Chondrocyte (in vitro differentiated cells): ENCODE measurements at regions not wholly inside any gene's neighbourhood (a gene's known extent, or its start where the extent isn't known, plus 50 kb on each side); places are given as distances from the start of the nearest gene placed in this dataset.

Experiments
- DNase-seq: peaks from one replicate; pipeline ENCODE4 v3.0.0; 2021; ENCODE audit warnings: mixed read lengths, low spot score
- H3K27ac Mint-ChIP-seq: one replicate; pipeline ENCODE4 v1.8.0; 2021; ENCODE audit warnings: mild to moderate bottlenecking, moderate library complexity, mixed read lengths; ENCODE audit not compliant: unreplicated experiment
- H3K27me3 Mint-ChIP-seq: 2 replicates; pipeline ENCODE4 v1.8.0; 2021; ENCODE audit warnings: low read depth, mixed read lengths
- H3K36me3 Mint-ChIP-seq: 2 replicates; pipeline ENCODE4 v1.8.0; 2021; ENCODE audit warnings: low read depth, mixed read lengths
- H3K4me1 Mint-ChIP-seq: 2 replicates; pipeline ENCODE4 v1.8.0; 2021; ENCODE audit warnings: low read depth, mild to moderate bottlenecking, mixed read lengths
- H3K4me3 Mint-ChIP-seq: one replicate; pipeline ENCODE4 v1.8.0; 2021; ENCODE audit warnings: mild to moderate bottlenecking, moderate library complexity, mixed read lengths; ENCODE audit not compliant: unreplicated experiment
- H3K9me3 Mint-ChIP-seq: 2 replicates; pipeline ENCODE4 v1.8.0; 2021; ENCODE audit warnings: low read depth, mixed read lengths
- TF ChIP-seq, protein P1 (sequence below): fragments of 200-600 bp; sonication (generic); IDR thresholded peaks from 2 replicates; pipeline ENCODE4 v1.5.0; 2021; ENCODE audit warnings: antibody characterized with exemption, mild to moderate bottlenecking, moderate library complexity

DNA sequence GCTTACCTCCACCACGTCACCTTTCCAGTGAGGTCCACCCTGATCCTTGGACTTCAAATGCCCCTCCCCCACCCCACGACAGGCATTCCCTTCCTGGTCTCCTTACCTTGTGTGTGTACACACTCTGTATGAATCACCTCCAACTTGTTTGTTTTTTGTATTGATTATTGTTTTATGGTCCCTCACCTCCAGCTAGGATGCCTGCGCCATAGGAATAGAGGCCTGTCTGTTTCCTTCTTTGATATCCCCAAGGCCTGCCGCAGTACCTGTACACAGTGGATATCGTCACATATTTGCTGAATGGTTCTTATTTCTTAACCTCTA is 219.6 kb upstream of the POU3F1 start:
- no peaks in the 10 kb centered on the region for H3K36me3 Mint-ChIP-seq
- H3K27me3 Mint-ChIP-seq, result peaks cover 12% of the 10 kb centered on the region
- TF ChIP-seq, protein P1, sequence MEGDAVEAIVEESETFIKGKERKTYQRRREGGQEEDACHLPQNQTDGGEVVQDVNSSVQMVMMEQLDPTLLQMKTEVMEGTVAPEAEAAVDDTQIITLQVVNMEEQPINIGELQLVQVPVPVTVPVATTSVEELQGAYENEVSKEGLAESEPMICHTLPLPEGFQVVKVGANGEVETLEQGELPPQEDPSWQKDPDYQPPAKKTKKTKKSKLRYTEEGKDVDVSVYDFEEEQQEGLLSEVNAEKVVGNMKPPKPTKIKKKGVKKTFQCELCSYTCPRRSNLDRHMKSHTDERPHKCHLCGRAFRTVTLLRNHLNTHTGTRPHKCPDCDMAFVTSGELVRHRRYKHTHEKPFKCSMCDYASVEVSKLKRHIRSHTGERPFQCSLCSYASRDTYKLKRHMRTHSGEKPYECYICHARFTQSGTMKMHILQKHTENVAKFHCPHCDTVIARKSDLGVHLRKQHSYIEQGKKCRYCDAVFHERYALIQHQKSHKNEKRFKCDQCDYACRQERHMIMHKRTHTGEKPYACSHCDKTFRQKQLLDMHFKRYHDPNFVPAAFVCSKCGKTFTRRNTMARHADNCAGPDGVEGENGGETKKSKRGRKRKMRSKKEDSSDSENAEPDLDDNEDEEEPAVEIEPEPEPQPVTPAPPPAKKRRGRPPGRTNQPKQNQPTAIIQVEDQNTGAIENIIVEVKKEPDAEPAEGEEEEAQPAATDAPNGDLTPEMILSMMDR, result no peak
- peaks cover 3% of the 10 kb centered on the region for H3K4me1 Mint-ChIP-seq
- H3K27ac Mint-ChIP-seq, result no peak overlapping the region
- no peak for DNase-seq
- H3K9me3 Mint-ChIP-seq, result no peaks in the 10 kb centered on the region
- H3K4me3 Mint-ChIP-seq, result no peak overlapping the region

GRCh38 chr1:38265293-38266196 is 219.0 kb upstream of the POU3F1 start:
- TF ChIP-seq, protein P1, result no peak
- peaks cover 3% of the 10 kb centered on the region for H3K4me1 Mint-ChIP-seq
- DNase-seq, result peak; percentile 55
- H3K27ac Mint-ChIP-seq, result no peak overlapping the region
- no peaks in the 10 kb centered on the region for H3K36me3 Mint-ChIP-seq
- H3K9me3 Mint-ChIP-seq, result no peaks in the 10 kb centered on the region
- H3K4me3 Mint-ChIP-seq, result no peak overlapping the region
- H3K27me3 Mint-ChIP-seq, result peaks cover 10% of the 10 kb centered on the region

DNA sequence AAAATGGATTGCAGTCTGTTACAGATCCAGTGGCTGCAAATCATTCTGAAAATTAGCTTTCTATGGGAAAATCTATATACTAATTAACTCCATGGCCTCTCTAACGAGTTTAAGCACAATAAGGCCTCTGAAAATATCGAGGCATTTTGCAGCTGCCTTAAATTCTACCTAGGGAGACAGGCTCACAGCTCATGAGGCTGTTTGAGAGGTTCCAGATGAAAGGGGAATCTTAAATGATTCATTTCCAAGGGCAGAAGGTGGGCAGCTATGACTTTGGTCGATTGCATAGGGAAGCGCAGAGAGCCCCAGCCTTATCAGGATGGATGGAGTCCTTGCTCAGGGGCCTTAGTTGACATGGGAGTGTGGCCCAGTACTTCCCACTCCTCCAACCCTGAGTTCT is 216.8 kb upstream of the POU3F1 start:
- Mint-ChIP-seq H3K27ac (no peak overlapping the region), H3K4me1 (peaks cover 3% of the 10 kb centered on the region), H3K4me3 (no peak overlapping the region), H3K36me3 (no peaks in the 10 kb centered on the region), H3K27me3 (peaks cover 11% of the 10 kb centered on the region), H3K9me3 (no peaks in the 10 kb centered on the region)
- TF ChIP-seq, protein P1, result no peak
- no peak for DNase-seq

GRCh38 chr1:38261574-38261973 is 215.0 kb upstream of the POU3F1 start:
- peaks cover 9% of the 10 kb centered on the region for H3K27me3 Mint-ChIP-seq
- no peak overlapping the region for H3K27ac Mint-ChIP-seq
- H3K4me1 Mint-ChIP-seq, result no peaks in the 10 kb centered on the region
- H3K4me3 Mint-ChIP-seq, result no peak overlapping the region
- DNase-seq, result no peak
- TF ChIP-seq, protein P1, result no peak
- H3K9me3 Mint-ChIP-seq, result no peaks in the 10 kb centered on the region
- no peaks in the 10 kb centered on the region for H3K36me3 Mint-ChIP-seq

DNA sequence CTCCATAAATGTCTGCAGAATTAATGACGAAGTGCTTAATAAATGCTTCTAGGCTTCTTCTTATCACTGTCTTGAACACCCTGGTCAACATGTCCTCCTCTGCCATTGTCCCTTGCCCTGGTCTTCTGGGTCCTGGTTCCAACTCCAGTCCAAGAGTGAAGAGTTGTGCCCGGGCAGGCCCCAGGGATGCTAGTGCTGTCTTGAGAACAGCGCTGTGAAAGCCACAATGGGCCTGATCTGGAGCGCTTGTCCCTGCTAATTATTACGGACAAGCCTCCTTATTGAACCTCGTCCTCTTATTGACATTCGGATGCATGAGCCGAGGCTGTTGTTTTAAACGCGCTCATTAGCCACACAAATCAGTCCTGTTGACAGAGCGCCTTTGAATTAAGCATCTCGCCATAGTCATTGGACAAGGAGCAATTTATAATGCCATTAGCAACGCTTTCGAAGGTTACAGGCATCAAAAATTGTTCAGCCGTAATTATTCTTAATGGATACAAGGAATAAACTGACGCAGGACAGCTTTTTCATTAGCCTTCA is 211.6 kb upstream of the POU3F1 start:
- H3K27ac Mint-ChIP-seq, result peak overlapping the region; percentile 46
- H3K36me3 Mint-ChIP-seq, result no peaks in the 10 kb centered on the region
- H3K9me3 Mint-ChIP-seq, result peaks cover 9% of the 10 kb centered on the region
- H3K27me3 Mint-ChIP-seq, result peaks cover 13% of the 10 kb centered on the region
- peak; percentile 55 for DNase-seq
- H3K4me3 Mint-ChIP-seq, result no peak overlapping the region
- TF ChIP-seq, protein P1, result no peak
- H3K4me1 Mint-ChIP-seq, result no peaks in the 10 kb centered on the region
